ENCODE measurements at regions not wholly inside any gene's neighbourhood (a gene's known extent, or its start where the extent isn't known, plus 50 kb on each side); places are given as distances from the start of the nearest gene placed in this dataset.
"Not testable (repeated sequence)": the region's sequence is repeated elsewhere in the genome, so short reads cannot be mapped to it uniquely, and the experiment has no call there.

- Histone ChIP-seq H3K36me3 (ENCODE audit: insufficient read depth, low read length) (no peaks in the 10 kb centered on the region), H3K9me3 (ENCODE audit: control insufficient read depth, insufficient read depth, low read length) (no peaks in the 10 kb centered on the region), H3K9ac (ENCODE audit: low read depth, low read length) (no peak overlapping the region), H3K4me1 (ENCODE audit: insufficient read depth, low read length) (no peaks in the 10 kb centered on the region)
These were observed 167.4 kb upstream of the TACR3 start for GRCh38 chr4:103887191-103887590.

- H3K36me3 ChIP-seq (ENCODE audit: insufficient read depth, low read length): no peaks in the 10 kb centered on the region
- H3K4me1 ChIP-seq (ENCODE audit: insufficient read depth, low read length): no peaks in the 10 kb centered on the region
- no peaks in the 10 kb centered on the region for H3K9me3 ChIP-seq (ENCODE audit: control insufficient read depth, insufficient read depth, low read length)
- H3K9ac ChIP-seq (ENCODE audit: low read depth, low read length): no peak overlapping the region
These were observed 165.4 kb upstream of the TACR3 start for GRCh38 chr4:103885152-103885551.

GRCh38 chr4:103867311-103867710 is 147.5 kb upstream of the TACR3 start:
- no peaks in the 10 kb centered on the region for H3K9me3 ChIP-seq (ENCODE audit: control insufficient read depth, insufficient read depth, low read length)
- H3K4me1 ChIP-seq (ENCODE audit: insufficient read depth, low read length): no peaks in the 10 kb centered on the region
- no peak overlapping the region for H3K9ac ChIP-seq (ENCODE audit: low read depth, low read length)
- no peaks in the 10 kb centered on the region for H3K36me3 ChIP-seq (ENCODE audit: insufficient read depth, low read length)

- Histone ChIP-seq H3K9me3 (ENCODE audit: control insufficient read depth, insufficient read depth, low read length) (no peaks in the 10 kb centered on the region), H3K9ac (ENCODE audit: low read depth, low read length) (no peak overlapping the region), H3K4me1 (ENCODE audit: insufficient read depth, low read length) (peaks cover 5% of the 10 kb centered on the region; the same call in 1 of the 2 replicates), H3K36me3 (ENCODE audit: insufficient read depth, low read length) (no peaks in the 10 kb centered on the region)
These were observed 133.8 kb upstream of the TACR3 start for GRCh38 chr4:103853627-103854026.

GRCh38 chr4:103853146-103853545 is 133.4 kb upstream of the TACR3 start:
- Histone ChIP-seq H3K9me3 (ENCODE audit: control insufficient read depth, insufficient read depth, low read length) (no peaks in the 10 kb centered on the region), H3K4me1 (ENCODE audit: insufficient read depth, low read length) (peaks cover 5% of the 10 kb centered on the region; the same call in 1 of the 2 replicates), H3K36me3 (ENCODE audit: insufficient read depth, low read length) (no peaks in the 10 kb centered on the region), H3K9ac (ENCODE audit: low read depth, low read length) (no peak overlapping the region)

- Histone ChIP-seq H3K9ac (ENCODE audit: low read depth, low read length) (no peak overlapping the region), H3K9me3 (ENCODE audit: control insufficient read depth, insufficient read depth, low read length) (no peaks in the 10 kb centered on the region), H3K36me3 (ENCODE audit: insufficient read depth, low read length) (no peaks in the 10 kb centered on the region), H3K4me1 (ENCODE audit: insufficient read depth, low read length) (no peaks in the 10 kb centered on the region)
These were observed 125.3 kb upstream of the TACR3 start for GRCh38 chr4:103845075-103845474.

GRCh38 chr4:103842637-103843239 is 123.0 kb upstream of the TACR3 start:
- H3K4me1 ChIP-seq (ENCODE audit: insufficient read depth, low read length): no peaks in the 10 kb centered on the region
- H3K9ac ChIP-seq (ENCODE audit: low read depth, low read length): no peak overlapping the region
- H3K36me3 ChIP-seq (ENCODE audit: insufficient read depth, low read length): no peaks in the 10 kb centered on the region
- no peaks in the 10 kb centered on the region for H3K9me3 ChIP-seq (ENCODE audit: control insufficient read depth, insufficient read depth, low read length)

- H3K4me1 ChIP-seq (ENCODE audit: insufficient read depth, low read length): no peaks in the 10 kb centered on the region
- H3K9ac ChIP-seq (ENCODE audit: low read depth, low read length): no peak overlapping the region
- H3K36me3 ChIP-seq (ENCODE audit: insufficient read depth, low read length): no peaks in the 10 kb centered on the region
- no peaks in the 10 kb centered on the region for H3K9me3 ChIP-seq (ENCODE audit: control insufficient read depth, insufficient read depth, low read length)
These were observed 122.3 kb upstream of the TACR3 start for GRCh38 chr4:103842076-103842475.

- not testable (repeated sequence) for H3K9me3 ChIP-seq (ENCODE audit: control insufficient read depth, insufficient read depth, low read length); H3K36me3 ChIP-seq (ENCODE audit: insufficient read depth, low read length); H3K4me1 ChIP-seq (ENCODE audit: insufficient read depth, low read length)
These were observed 90.5 kb upstream of the TACR3 start for GRCh38 chr4:103810308-103810707.

GRCh38 chr4:103802766-103803165 is 83.0 kb upstream of the TACR3 start:
- Histone ChIP-seq H3K9me3 (ENCODE audit: control insufficient read depth, insufficient read depth, low read length) (no peaks in the 10 kb centered on the region), H3K36me3 (ENCODE audit: insufficient read depth, low read length) (no peaks in the 10 kb centered on the region), H3K4me1 (ENCODE audit: insufficient read depth, low read length) (no peaks in the 10 kb centered on the region), H3K9ac (ENCODE audit: low read depth, low read length) (no peak overlapping the region)

More at GRCh38 chr4:103810308-103810707, 90.5 kb upstream of the TACR3 start:
- not testable (repeated sequence) for H3K9ac ChIP-seq (ENCODE audit: low read depth, low read length)

- no peak overlapping the region for H3K9ac ChIP-seq (ENCODE audit: low read depth, low read length)
- H3K4me1 ChIP-seq (ENCODE audit: insufficient read depth, low read length): no peaks in the 10 kb centered on the region
These were observed 67.3 kb upstream of the TACR3 start for GRCh38 chr4:103787057-103787456.

GRCh38 chr4:103786593-103786992 is 66.8 kb upstream of the TACR3 start:
- no peak overlapping the region for H3K9ac ChIP-seq (ENCODE audit: low read depth, low read length)
- H3K9me3 ChIP-seq (ENCODE audit: control insufficient read depth, insufficient read depth, low read length): no peaks in the 10 kb centered on the region; the same call in none of the 2 replicates
- H3K36me3 ChIP-seq (ENCODE audit: insufficient read depth, low read length): no peaks in the 10 kb centered on the region
- H3K4me1 ChIP-seq (ENCODE audit: insufficient read depth, low read length): no peaks in the 10 kb centered on the region

More at GRCh38 chr4:103787057-103787456, 67.3 kb upstream of the TACR3 start:
- Histone ChIP-seq H3K36me3 (ENCODE audit: insufficient read depth, low read length) (no peaks in the 10 kb centered on the region), H3K9me3 (ENCODE audit: control insufficient read depth, insufficient read depth, low read length) (no peaks in the 10 kb centered on the region; the same call in none of the 2 replicates)

GRCh38 chr4:103786014-103786413 is 66.2 kb upstream of the TACR3 start:
- Histone ChIP-seq H3K9ac (ENCODE audit: low read depth, low read length) (no peak overlapping the region), H3K9me3 (ENCODE audit: control insufficient read depth, insufficient read depth, low read length) (no peaks in the 10 kb centered on the region; the same call in 1 of the 2 replicates), H3K36me3 (ENCODE audit: insufficient read depth, low read length) (no peaks in the 10 kb centered on the region), H3K4me1 (ENCODE audit: insufficient read depth, low read length) (no peaks in the 10 kb centered on the region)

GRCh38 chr4:103778221-103778620 is 58.4 kb upstream of the TACR3 start:
- H3K36me3 ChIP-seq (ENCODE audit: insufficient read depth, low read length): no peaks in the 10 kb centered on the region
- H3K4me1 ChIP-seq (ENCODE audit: insufficient read depth, low read length): peaks cover 6% of the 10 kb centered on the region
- H3K9ac ChIP-seq (ENCODE audit: low read depth, low read length): no peak overlapping the region
- no peaks in the 10 kb centered on the region for H3K9me3 ChIP-seq (ENCODE audit: control insufficient read depth, insufficient read depth, low read length)

- peaks cover 6% of the 10 kb centered on the region for H3K4me1 ChIP-seq (ENCODE audit: insufficient read depth, low read length)
- H3K36me3 ChIP-seq (ENCODE audit: insufficient read depth, low read length): no peaks in the 10 kb centered on the region
- no peaks in the 10 kb centered on the region for H3K9me3 ChIP-seq (ENCODE audit: control insufficient read depth, insufficient read depth, low read length)
- H3K9ac ChIP-seq (ENCODE audit: low read depth, low read length): no peak overlapping the region
These were observed 54.6 kb upstream of the TACR3 start for GRCh38 chr4:103774326-103774825.

Measured in ES-I3 (cell line).